ENCODE measurements at regions not wholly inside any gene's neighbourhood (a gene's known extent, or its start where the extent isn't known, plus 50 kb on each side); places are given as distances from the start of the nearest gene placed in this dataset.

GRCh38 chr2:12074126-12074844 lies 327.9 kb downstream of the LPIN1 start:
- WGBS, 2 donors: 88 to 90% methylated on average over 7 of the region's 7 CpGs
- intact Hi-C loops (cut with DNase I; ENCODE audit: low total_unique reads): no loop called here
- H3K4me3 ChIP-seq (ENCODE audit: low read depth, poor library complexity, severe bottlenecking): no peak overlapping the region
- no peak for TF ChIP-seq POLR2A (IDR thresholded peaks at IDR 0.05)
- TF ChIP-seq, protein P1, sequence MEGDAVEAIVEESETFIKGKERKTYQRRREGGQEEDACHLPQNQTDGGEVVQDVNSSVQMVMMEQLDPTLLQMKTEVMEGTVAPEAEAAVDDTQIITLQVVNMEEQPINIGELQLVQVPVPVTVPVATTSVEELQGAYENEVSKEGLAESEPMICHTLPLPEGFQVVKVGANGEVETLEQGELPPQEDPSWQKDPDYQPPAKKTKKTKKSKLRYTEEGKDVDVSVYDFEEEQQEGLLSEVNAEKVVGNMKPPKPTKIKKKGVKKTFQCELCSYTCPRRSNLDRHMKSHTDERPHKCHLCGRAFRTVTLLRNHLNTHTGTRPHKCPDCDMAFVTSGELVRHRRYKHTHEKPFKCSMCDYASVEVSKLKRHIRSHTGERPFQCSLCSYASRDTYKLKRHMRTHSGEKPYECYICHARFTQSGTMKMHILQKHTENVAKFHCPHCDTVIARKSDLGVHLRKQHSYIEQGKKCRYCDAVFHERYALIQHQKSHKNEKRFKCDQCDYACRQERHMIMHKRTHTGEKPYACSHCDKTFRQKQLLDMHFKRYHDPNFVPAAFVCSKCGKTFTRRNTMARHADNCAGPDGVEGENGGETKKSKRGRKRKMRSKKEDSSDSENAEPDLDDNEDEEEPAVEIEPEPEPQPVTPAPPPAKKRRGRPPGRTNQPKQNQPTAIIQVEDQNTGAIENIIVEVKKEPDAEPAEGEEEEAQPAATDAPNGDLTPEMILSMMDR (IDR thresholded peaks at IDR 0.05): no peak
- DNase-seq (ENCODE audit: low spot score in 2 of 2): no peak

- no peak for DNase-seq (ENCODE audit: low spot score in 2 of 2)
- TF ChIP-seq, protein P1 (IDR thresholded peaks at IDR 0.05): no peak
- no peak for TF ChIP-seq POLR2A (IDR thresholded peaks at IDR 0.05)
- 60 to 80% methylated on average over 2 of the region's 2 CpGs for WGBS, 2 donors
- no peak overlapping the region for H3K4me3 ChIP-seq (ENCODE audit: low read depth, poor library complexity, severe bottlenecking)
- intact Hi-C loops (cut with DNase I; ENCODE audit: low total_unique reads): no loop called here
These were observed 328.4 kb downstream of the LPIN1 start for GRCh38 chr2:12074845-12075217.

DNA sequence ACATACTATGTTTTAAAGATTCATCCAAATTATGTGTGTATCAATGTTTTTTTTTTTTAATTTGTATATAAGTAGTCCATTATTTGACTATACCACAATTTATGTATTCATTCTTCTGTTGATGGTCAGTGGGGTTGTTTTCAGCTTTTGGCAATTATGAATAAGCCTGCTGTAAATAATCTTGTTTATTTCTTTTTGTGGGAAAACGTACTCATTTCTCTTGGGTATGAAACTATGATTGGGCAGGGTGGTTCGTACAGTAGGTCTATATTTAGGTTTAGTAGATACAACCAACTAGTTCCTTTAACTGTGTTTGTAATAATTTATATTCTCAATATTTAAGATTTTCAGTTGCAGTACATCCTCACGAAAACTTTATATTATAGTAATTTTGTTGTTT lies 329.2 kb downstream of the LPIN1 start:
- no peak for TF ChIP-seq POLR2A (IDR thresholded peaks at IDR 0.05)
- TF ChIP-seq, protein P1 (IDR thresholded peaks at IDR 0.05): no peak
- intact Hi-C loops (cut with DNase I; ENCODE audit: low total_unique reads): no loop called here
- no peak overlapping the region for H3K4me3 ChIP-seq (ENCODE audit: low read depth, poor library complexity, severe bottlenecking)
- 92 to 93% methylated on average over 3 of the region's 3 CpGs for WGBS, 2 donors
- no peak for DNase-seq (ENCODE audit: low spot score in 2 of 2)

GRCh38 chr2:12076810-12077209 lies 330.4 kb downstream of the LPIN1 start:
- no peak for DNase-seq (ENCODE audit: low spot score in 2 of 2)
- 47 to 57% methylated on average over 5 of the region's 5 CpGs for WGBS, 2 donors
- intact Hi-C loops (cut with DNase I; ENCODE audit: low total_unique reads): no loop called here

GRCh38 chr2:12080360-12080759 lies 333.9 kb downstream of the LPIN1 start:
- TF ChIP-seq, protein P1 (IDR thresholded peaks at IDR 0.05): no peak
- no peak for TF ChIP-seq POLR2A (IDR thresholded peaks at IDR 0.05)
- no peak for DNase-seq (ENCODE audit: low spot score in 2 of 2)
- H3K4me3 ChIP-seq (ENCODE audit: low read depth, poor library complexity, severe bottlenecking): no peak overlapping the region
- WGBS, 2 donors: 93 to 95% methylated on average over 4 of the region's 4 CpGs
- intact Hi-C loops (cut with DNase I; ENCODE audit: low total_unique reads): no loop called here

More at GRCh38 chr2:12076810-12077209, 330.4 kb downstream of the LPIN1 start:
- no peak for TF ChIP-seq POLR2A (IDR thresholded peaks at IDR 0.05)
- TF ChIP-seq, protein P1 (IDR thresholded peaks at IDR 0.05): no peak
- H3K4me3 ChIP-seq (ENCODE audit: low read depth, poor library complexity, severe bottlenecking): no peak overlapping the region
